HK-2 (cell line): ENCODE measurements at regions not wholly inside any gene's neighbourhood (a gene's known extent, or its start where the extent isn't known, plus 50 kb on each side); places are given as distances from the start of the nearest gene placed in this dataset.

Source experiments
- DNase-seq: peaks from one replicate; pipeline ENCODE4 v3.0.0-alpha.2; 2018; ENCODE audit not compliant: unreplicated experiment

- no peak for DNase-seq
These were observed 493.0 kb upstream of the FAM241A start for GRCh38 chr4:111652236-111652635.

GRCh38 chr4:111652986-111653385, 492.3 kb upstream of the FAM241A start:
- no peak for DNase-seq

- DNase-seq: no peak
These were observed 482.8 kb upstream of the FAM241A start for GRCh38 chr4:111662496-111662895.

GRCh38 chr4:111664308-111664945, 480.8 kb upstream of the FAM241A start:
- DNase-seq: no peak

- no peak for DNase-seq
These were observed 478.4 kb upstream of the FAM241A start for GRCh38 chr4:111666826-111667360.

GRCh38 chr4:111671756-111672155, 473.5 kb upstream of the FAM241A start:
- DNase-seq: no peak

GRCh38 chr4:111675746-111676145, 469.5 kb upstream of the FAM241A start:
- no peak for DNase-seq

GRCh38 chr4:111676533-111676932, 468.7 kb upstream of the FAM241A start:
- DNase-seq: no peak

GRCh38 chr4:111678479-111678878, 466.8 kb upstream of the FAM241A start:
- DNase-seq: no peak

- no peak for DNase-seq
These were observed 466.3 kb upstream of the FAM241A start for GRCh38 chr4:111678908-111679307.

GRCh38 chr4:111681270-111681669, 464.0 kb upstream of the FAM241A start:
- no peak for DNase-seq

- DNase-seq: no peak
These were observed 463.5 kb upstream of the FAM241A start for GRCh38 chr4:111681751-111682150.

- DNase-seq: no peak
These were observed 460.0 kb upstream of the FAM241A start for GRCh38 chr4:111685205-111685604.

GRCh38 chr4:111689214-111689613, 456.0 kb upstream of the FAM241A start:
- DNase-seq: no peak

GRCh38 chr4:111689731-111690130, 455.5 kb upstream of the FAM241A start:
- no peak for DNase-seq

GRCh38 chr4:111693758-111694157, 451.5 kb upstream of the FAM241A start:
- no peak for DNase-seq

- no peak for DNase-seq
These were observed 449.6 kb upstream of the FAM241A start for GRCh38 chr4:111695677-111696076.

GRCh38 chr4:111696505-111696904, 448.7 kb upstream of the FAM241A start:
- no peak for DNase-seq

- DNase-seq: no peak
These were observed 447.9 kb upstream of the FAM241A start for GRCh38 chr4:111697176-111697942.

GRCh38 chr4:111698361-111698760, 446.9 kb upstream of the FAM241A start:
- no peak for DNase-seq

GRCh38 chr4:111699165-111699564, 446.1 kb upstream of the FAM241A start:
- no peak for DNase-seq

- DNase-seq: no peak
These were observed 444.2 kb upstream of the FAM241A start for GRCh38 chr4:111701102-111701501.

- no peak for DNase-seq
These were observed 437.8 kb upstream of the FAM241A start for GRCh38 chr4:111707491-111707890.
